Thoracic aorta (tissue), 2 donors: ENCODE measurements at regions not wholly inside any gene's neighbourhood (a gene's known extent, or its start where the extent isn't known, plus 50 kb on each side); places are given as distances from the start of the nearest gene placed in this dataset.

Experiments
- ATAC-seq: fragments of 150-250 bp; one replicate; pipeline ENCODE4 v1.8.0; 2017; ENCODE audit warnings: low read depth; ENCODE audit not compliant: insufficient number of reproducible peaks, low FRiP score
- DNase-seq: peaks from one replicate; pipeline ENCODE4 v3.0.0-alpha.2; 2020; ENCODE audit warnings: low spot score
- H3K27ac ChIP-seq, 2 donors: fragments of 200-600 bp; sonication (generic); 1 replicate in 1 of 2; 2 replicates in 1 of 2; pipeline ENCODE4 v1.5.1; 2016; ENCODE audit warnings: mild to moderate bottlenecking in 2 of 2, moderate library complexity in 2 of 2
- H3K27me3 ChIP-seq: fragments of 200-600 bp; sonication (generic); replicated peaks from 2 replicates; pipeline ENCODE4 v1.6.0; 2016; ENCODE audit warnings: mild to moderate bottlenecking; ENCODE audit not compliant: insufficient read depth
- H3K36me3 ChIP-seq: fragments of 200-600 bp; sonication (generic); one replicate; pipeline ENCODE4 v1.5.1; 2016
- H3K4me1 ChIP-seq, 2 donors: fragments of 200-600 bp; sonication (generic); 1 replicate in 1 of 2; 2 replicates in 1 of 2; pipeline versions ENCODE4 v1.5.1 to v1.6.0; 2016; ENCODE audit warnings: low read depth in 2 of 2, mild to moderate bottlenecking in 1 of 2; ENCODE audit not compliant: control insufficient read depth in 1 of 2
- H3K4me3 ChIP-seq: fragments of 200-600 bp; sonication (generic); 2 replicates; pipeline ENCODE4 v1.5.1; 2016; ENCODE audit warnings: mild to moderate bottlenecking
- H3K9me3 ChIP-seq: fragments of 200-600 bp; sonication (generic); 2 replicates; pipeline ENCODE4 v1.5.1; 2016
- CTCF ChIP-seq: fragments of 200-600 bp; sonication (generic); IDR thresholded peaks from one replicate; pipeline ENCODE4 v1.5.1; 2019; ENCODE audit warnings: antibody characterized with exemption

- peak overlapping the region; percentile 32 to 69 for H3K27ac ChIP-seq
- DNase-seq: peak; percentile 70
Measured at GRCh38 chr10:3525832-3526449, 259.1 kb downstream of the KLF6 start.

GRCh38 chr10:3524086-3524960, 260.7 kb downstream of the KLF6 start:
- ATAC-seq: no peak
- H3K9me3 ChIP-seq: no peaks in the 10 kb centered on the region
- TF ChIP-seq CTCF: no peak

More at GRCh38 chr10:3525832-3526449, 259.1 kb downstream of the KLF6 start:
- no peak for TF ChIP-seq CTCF
- H3K4me1 ChIP-seq: peaks cover 16 to 41% of the 10 kb centered on the region in 2 donors
- ATAC-seq: peak; percentile 85
- H3K27me3 ChIP-seq: no peaks in the 10 kb centered on the region
- H3K4me3 ChIP-seq: no peak overlapping the region
- H3K9me3 ChIP-seq: no peaks in the 10 kb centered on the region
- no peaks in the 10 kb centered on the region for H3K36me3 ChIP-seq

GRCh38 chr10:3523309-3524050, 261.5 kb downstream of the KLF6 start:
- Histone ChIP-seq H3K36me3 (no peaks in the 10 kb centered on the region), H3K27ac (no peak overlapping the region), H3K4me1 (peaks cover 16 to 27% of the 10 kb centered on the region in 2 donors), H3K9me3 (no peaks in the 10 kb centered on the region), H3K4me3 (no peak overlapping the region), H3K27me3 (no peaks in the 10 kb centered on the region)
- TF ChIP-seq CTCF: no peak
- ATAC-seq (no peak), DNase-seq (no peak)

More at GRCh38 chr10:3524086-3524960, 260.7 kb downstream of the KLF6 start:
- no peak for DNase-seq
- H3K4me3 ChIP-seq: no peak overlapping the region
- no peaks in the 10 kb centered on the region for H3K36me3 ChIP-seq
- H3K27me3 ChIP-seq: no peaks in the 10 kb centered on the region
- peaks cover 16 to 36% of the 10 kb centered on the region in 2 donors for H3K4me1 ChIP-seq
- no peak overlapping the region for H3K27ac ChIP-seq

- no peak for TF ChIP-seq CTCF
- H3K27me3 ChIP-seq: no peaks in the 10 kb centered on the region
- DNase-seq (no peak), ATAC-seq (no peak)
- no peaks in the 10 kb centered on the region for H3K9me3 ChIP-seq
- H3K36me3 ChIP-seq: no peaks in the 10 kb centered on the region
- no peak overlapping the region for H3K4me3 ChIP-seq
- no peak overlapping the region for H3K27ac ChIP-seq
- no peaks in the 10 kb centered on the region for H3K4me1 ChIP-seq
Measured at GRCh38 chr10:3516923-3517255, 268.1 kb downstream of the KLF6 start.
